Fibroblast of lung (primary cell): ENCODE measurements at regions not wholly inside any gene's neighbourhood (a gene's known extent, or its start where the extent isn't known, plus 50 kb on each side); places are given as distances from the start of the nearest gene placed in this dataset.

Source experiments
- CTCF ChIP-seq, 2 donors: IDR thresholded peaks in 1 of 2; conservative IDR thresholded peaks in 1 of 2; 1 replicate in 1 of 2; 2 replicates in 1 of 2; pipeline ENCODE4 v1.5.1; 2011 to 2012; ENCODE audit warnings: low read length in 2 of 2, control low read depth in 1 of 2, inconsistent platforms in 1 of 2, low read depth in 1 of 2, mild to moderate bottlenecking in 1 of 2
- EZH2 ChIP-seq: IDR thresholded peaks from 2 replicates; pipeline ENCODE4 v1.5.1; 2012; ENCODE audit warnings: low read length, control low read depth, mild to moderate bottlenecking; ENCODE audit errors: missing control alignments

DNA sequence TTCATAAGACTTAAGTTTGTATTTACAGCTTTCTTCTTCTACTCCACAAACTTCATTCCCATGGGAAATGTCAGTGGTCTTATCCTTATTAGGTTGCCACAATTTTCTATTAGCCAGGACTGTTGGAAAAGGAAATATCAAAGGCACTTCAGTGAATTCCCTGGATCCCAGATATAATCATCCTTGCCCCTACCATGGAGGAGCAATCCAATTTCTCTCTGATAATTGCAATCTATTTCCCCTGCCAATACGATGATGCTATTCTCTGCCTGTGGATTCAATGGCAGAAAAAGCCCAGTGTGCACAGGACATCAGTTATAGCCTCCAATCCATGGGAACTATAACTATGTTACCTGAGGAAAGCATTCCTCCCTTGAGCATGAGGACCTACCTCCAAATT, 536.4 kb upstream of the UBE2E2 start:
- TF ChIP-seq CTCF (conservative IDR thresholded peaks at IDR 0.05 in 1 of 2, IDR thresholded peaks at IDR 0.05 in 1 of 2; ENCODE audit: low read depth in 1 of 2, low read length in 2 of 2) (no peak), EZH2 (no peak)
